ENCODE measurements at regions not wholly inside any gene's neighbourhood (a gene's known extent, or its start where the extent isn't known, plus 50 kb on each side); places are given as distances from the start of the nearest gene placed in this dataset.
"Not testable (repeated sequence)": the region's sequence is repeated elsewhere in the genome, so short reads cannot be mapped to it uniquely, and the experiment has no call there.

DNA sequence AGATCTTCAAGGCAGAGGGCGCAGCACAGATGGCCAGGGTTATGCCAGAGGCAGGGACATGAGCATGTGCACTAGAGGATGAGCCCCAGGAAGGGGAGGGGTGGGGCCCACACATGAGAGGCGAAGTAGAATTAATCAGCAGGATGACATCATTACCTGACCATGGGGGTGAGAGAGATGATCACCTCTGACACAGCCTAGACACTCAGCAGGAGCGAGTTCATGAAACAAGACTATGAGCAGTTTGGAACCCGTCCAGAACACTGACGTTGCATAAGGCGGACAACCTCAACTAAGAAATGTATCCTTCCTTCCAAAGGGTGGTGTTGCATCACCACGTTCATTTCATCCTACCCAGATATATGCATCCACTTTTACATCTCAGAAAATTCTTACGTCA, 446.7 kb upstream of the TENM3 start:
- H3K4me3 ChIP-seq (ENCODE audit: low read depth, low read length) = no peak overlapping the region
- peak; percentile 96 for DNase-seq (ENCODE audit: low read depth)

DNA sequence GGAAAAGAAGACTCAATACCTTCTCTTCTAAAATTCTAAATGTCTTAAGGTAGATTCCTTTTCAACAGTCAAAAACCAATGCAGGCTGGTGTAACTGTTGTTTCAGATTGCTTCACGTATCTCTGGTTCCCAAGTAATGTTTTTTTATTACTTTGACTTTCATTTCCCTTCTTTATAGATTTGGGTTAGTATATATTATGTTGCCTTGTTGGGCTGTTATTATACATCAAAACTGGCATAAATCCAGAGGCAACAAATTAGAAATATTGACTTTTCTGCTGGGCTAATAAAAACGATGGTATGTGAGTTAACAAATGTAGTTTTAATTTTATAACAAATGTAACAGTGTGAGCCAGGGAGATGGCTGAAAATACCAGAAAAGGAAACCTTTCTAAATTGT, 444.7 kb upstream of the TENM3 start:
- no peak for DNase-seq (ENCODE audit: low read depth)
- H3K4me3 ChIP-seq (ENCODE audit: low read depth, low read length) = no peak overlapping the region

DNA sequence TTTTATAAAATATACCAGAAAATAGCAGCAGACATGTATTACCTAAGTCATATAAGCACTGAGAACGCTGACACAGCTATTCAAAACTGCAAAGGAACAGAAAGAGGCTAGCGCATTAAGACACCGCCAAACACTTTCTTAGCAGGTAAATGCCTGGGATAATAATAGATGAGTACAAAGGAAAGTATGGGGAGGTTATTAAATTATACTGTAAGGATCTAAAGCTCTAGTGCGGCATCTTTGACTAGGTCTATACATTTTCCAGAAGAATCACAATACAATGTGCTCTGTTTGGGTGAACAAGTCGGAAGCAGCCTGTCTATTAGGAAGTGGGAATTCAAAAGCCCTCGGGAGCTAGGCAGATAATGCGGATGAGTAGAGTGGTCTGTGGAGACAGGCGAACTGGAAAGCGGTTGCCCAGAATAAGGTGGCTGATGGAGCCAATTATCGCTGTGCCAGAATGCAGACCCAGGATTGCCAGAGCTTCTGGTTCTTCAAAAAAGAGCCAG, 443.6 kb upstream of the TENM3 start:
- H3K4me3 ChIP-seq (ENCODE audit: low read depth, low read length) = no peak overlapping the region
- no peak for DNase-seq (ENCODE audit: low read depth)

DNA sequence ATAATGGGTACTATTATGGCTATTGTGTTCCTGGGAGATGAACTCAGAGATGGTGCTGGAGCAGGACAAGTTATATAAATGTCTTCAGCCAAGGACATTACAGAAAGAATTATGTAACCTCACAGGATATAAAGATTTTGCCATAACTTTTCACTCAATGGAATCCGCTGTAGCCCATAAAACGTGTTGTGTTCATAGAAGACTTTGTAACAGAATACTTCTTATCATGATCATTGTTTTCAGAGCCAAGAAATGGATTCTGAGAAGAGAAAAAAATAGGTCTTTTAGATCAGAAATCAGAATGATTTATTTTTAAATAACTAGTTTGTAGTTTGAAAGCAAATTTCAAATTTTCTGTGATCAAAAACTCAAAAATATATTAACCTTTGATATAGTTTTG, 441.0 kb upstream of the TENM3 start:
- no peak overlapping the region for H3K4me3 ChIP-seq (ENCODE audit: low read depth, low read length)
- no peak for DNase-seq (ENCODE audit: low read depth)

DNA sequence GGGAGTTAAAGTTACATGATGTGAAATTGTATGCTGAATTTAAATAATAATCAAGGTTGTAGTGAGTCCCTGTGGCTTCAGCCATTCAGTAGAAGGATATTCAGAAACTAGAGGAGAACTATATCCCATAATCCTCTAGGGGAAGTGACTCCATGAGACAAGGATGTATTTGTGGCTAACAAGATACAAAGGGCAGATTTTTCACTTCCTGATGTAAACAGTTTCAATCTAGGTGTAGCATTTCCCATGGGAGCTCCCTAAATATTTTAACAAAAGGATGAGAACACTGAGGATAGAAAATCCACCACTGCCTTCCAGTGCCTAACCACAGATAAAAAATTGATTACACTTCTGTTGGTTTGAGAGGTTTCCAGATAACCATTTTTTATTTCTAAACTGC, 435.4 kb upstream of the TENM3 start:
- DNase-seq (ENCODE audit: low read depth) = peak; percentile 45
- H3K4me3 ChIP-seq (ENCODE audit: low read depth, low read length) = no peak overlapping the region

DNA sequence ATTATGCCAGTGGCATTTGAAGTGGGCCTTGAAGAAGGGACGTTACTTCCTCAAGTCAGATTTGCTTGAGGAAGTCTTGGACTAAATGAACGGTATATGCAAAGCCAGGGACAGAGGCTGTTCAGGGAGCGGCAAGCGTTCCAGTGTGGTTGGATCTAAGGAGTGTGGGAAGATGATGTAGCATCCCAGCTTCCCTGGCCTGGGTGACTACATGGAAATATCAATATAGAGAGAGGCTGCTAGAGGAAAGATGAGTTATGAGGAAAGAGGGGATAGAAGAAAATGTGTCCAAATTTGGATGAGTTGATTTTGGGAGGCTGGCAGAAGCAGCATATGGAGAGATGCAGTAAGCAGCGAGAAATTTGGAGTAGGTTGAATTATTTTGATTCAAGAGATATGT, 432.5 kb upstream of the TENM3 start:
- no peak for DNase-seq (ENCODE audit: low read depth)
- H3K4me3 ChIP-seq (ENCODE audit: low read depth, low read length) = no peak overlapping the region

DNA sequence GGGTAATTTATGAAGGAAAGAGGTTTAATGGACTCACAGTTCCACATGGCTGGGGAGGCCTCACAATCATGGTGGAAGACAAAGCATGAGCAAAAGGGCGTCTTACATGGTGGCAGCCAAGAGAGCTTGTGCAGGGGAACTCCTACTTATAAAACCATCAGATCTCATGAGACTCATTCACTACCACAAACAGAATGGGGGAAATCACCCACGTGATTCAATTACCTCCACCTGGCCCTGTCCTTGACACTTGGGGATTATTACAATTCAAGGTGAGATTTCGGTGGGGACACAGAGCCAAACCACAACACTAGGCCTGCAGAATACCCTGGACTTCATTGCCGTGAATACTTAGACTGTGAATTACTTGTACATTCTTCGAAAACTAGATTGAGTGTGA, 431.7 kb upstream of the TENM3 start:
- not testable (repeated sequence) for DNase-seq (ENCODE audit: low read depth); H3K4me3 ChIP-seq (ENCODE audit: low read depth, low read length)

DNA sequence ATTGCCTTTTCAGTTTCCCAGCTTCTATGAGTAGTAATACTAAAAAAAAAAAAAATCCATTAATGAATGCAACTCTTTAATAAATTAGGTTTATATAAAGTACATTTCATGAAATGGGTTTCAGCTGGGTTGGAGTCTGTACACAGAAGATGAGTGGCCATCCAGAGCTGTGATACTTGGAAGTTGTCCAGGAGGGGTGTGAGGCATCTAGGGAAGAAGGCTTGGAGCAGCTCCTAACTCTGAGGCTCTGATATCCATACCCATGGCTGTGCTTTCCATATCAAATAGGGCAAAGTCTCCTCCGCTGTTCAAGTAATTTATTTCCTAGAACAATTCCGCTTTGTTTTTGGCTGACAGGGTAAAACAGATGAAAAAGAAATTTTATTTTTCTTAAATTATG, 423.3 kb upstream of the TENM3 start:
- H3K4me3 ChIP-seq (ENCODE audit: low read depth, low read length) = no peak overlapping the region
- peak; percentile 43 for DNase-seq (ENCODE audit: low read depth)

DNA sequence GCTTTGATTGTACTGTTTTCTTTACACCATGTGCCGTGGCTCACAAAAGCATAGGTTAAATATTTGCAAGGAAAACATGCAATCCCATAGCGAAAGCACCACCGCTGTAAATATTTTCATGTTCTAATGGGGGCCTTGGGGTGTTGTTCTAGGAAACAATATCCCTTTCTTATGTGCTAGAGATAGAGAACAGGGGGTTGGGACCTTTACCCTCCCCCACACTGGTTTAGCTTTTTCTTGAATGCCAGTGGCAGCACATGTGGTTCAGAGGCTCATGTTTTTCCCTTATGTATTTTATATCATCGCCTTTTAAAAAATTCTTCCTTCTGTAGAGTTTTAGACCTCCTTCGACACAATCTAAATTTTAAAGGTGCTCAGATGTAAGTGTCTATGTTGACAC, 422.6 kb upstream of the TENM3 start:
- H3K4me3 ChIP-seq (ENCODE audit: low read depth, low read length) = no peak overlapping the region
- DNase-seq (ENCODE audit: low read depth) = no peak

DNA sequence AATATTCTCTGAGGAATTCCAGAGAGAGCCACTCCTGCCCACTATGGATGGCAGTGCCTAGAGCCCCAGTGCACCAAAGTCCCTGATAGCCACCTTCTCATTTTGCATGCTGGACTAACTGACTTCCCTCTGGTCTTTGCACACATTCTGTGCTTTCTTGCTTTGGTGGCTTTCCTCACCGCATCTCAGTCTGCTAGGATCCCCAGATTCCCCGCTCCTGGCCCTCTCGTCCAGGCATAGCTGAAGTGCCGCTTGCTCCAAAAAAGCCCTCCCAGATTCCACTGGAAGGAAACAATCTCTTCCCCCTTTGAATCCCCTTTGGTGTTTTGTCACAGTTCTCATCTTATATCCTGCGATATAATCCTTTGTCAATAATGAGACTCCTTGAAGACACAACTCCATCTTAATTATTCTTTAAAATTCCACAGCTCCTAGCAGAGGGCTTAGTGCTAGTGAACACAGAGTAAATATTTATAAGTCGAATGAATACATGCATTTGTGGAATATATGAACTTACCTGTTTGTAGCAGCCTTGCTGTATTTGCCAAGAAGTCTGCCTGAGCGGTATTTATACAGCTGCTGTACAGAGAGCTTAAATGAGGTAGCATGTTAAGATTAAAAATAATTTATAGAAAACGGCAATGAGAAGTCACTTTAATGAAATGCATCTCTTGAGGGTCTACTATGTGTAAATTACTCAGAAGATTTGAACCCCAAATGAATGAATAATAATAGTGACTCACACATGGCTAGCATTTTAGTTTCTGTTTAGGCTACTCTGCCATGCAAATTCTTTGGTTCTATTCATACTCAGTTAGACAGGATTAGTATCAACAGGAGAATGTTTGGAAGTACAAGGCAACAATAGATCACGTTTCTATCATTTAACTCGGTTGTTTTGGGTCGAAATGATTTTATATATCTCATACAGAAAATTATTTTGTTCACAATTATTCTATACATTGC, 421.9 kb upstream of the TENM3 start:
- DNase-seq (ENCODE audit: low read depth) = no peak

DNA sequence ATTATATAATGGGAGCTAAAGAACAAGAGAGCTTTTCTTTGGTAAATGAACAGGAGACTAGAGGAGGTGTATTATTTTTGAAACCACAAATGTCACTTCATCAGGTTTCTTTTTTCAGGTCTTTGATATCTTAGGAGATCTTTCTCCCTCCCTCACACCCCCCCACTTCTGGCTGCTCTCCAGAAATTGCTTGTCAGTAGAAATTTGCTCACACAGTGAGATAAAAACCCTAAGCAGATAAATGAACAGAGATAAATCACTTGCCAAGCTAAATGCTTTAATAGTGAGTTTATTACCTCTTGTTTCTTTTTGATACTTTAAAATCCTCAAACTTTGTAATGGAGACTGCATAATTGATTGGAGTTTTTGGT, 421.2 kb upstream of the TENM3 start:
- DNase-seq (ENCODE audit: low read depth) = no peak
- H3K4me3 ChIP-seq (ENCODE audit: low read depth, low read length) = no peak overlapping the region

More for the DNA sequence above, 421.9 kb upstream of the TENM3 start:
- H3K4me3 ChIP-seq (ENCODE audit: low read depth, low read length) = no peak overlapping the region

DNA sequence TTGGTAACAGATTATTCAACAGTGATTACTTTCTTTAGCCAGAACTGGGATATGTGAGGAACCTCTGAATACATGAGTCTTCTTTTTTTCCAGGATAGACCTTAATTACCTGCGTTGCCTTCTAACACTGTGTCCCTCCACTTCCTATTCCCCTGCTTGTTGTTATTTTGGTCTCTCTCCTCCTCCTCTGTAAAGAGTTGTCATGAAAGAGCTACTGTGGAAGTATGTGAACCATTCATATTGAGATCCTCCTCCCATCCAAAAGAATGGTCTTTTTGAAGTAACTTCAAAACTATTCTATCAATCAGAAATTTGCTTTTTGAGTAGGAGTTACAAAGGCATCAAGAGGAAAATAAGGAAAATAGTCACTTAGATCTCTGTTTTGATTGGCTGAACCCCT, 420.0 kb upstream of the TENM3 start:
- H3K4me3 ChIP-seq (ENCODE audit: low read depth, low read length) = no peak overlapping the region
- no peak for DNase-seq (ENCODE audit: low read depth)

DNA sequence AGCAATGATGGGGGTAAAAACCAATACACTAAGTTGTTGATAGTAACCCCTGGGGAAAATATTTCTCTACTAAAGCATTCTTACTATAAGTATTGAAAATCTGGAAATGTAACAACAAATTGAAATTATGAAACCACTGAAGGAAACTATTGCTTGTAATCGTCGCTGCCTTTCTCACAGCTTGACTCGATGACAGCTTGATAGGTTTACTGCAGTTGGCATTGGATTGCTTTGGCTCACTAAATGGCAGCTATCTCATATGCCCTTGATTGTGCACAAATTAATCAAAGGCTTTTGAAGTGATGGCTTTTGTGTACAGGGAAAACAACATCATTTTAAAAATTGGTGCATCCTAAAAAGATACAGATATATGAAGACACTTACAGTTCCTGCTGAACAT, 419.6 kb upstream of the TENM3 start:
- DNase-seq (ENCODE audit: low read depth) = no peak
- H3K4me3 ChIP-seq (ENCODE audit: low read depth, low read length) = no peak overlapping the region

DNA sequence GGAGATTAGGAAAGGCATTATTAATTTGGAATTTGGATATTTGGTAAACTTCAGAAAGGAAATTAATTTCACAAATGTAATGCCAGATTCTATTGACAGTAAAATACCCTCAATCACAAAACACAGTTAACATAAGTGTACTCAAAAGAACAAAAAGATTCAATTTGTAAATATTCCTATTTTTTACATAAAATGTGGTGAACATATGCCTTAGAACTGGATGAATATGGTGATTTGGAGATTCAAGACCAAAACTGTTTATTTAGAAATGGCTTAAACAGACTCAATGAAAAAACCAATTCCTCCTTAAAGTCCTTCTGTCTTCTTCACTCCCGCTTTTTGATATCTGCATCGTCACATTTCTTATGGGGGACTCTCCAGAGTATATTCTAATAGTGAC, 417.6 kb upstream of the TENM3 start:
- no peak for DNase-seq (ENCODE audit: low read depth)
- no peak overlapping the region for H3K4me3 ChIP-seq (ENCODE audit: low read depth, low read length)

DNA sequence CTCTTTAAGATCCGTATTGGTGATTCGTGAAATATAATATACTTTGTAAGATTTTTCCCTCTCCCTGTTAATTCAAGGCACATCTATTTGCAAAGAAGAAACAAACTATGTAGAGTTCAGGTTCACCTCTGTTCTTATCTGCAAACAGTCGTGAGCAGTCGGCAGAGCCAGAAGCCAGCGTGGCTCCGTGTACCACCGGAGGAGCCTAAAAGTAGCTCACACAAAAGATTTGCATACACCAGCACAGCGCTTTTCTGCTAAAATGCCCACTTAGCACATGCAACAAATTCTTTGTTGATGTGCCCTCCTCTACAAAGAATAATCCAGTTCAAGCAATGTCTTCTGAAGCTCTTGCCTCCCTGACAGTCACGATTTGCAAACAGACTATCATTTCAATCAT, 416.0 kb upstream of the TENM3 start:
- no peak overlapping the region for H3K4me3 ChIP-seq (ENCODE audit: low read depth, low read length)
- DNase-seq (ENCODE audit: low read depth) = no peak

DNA sequence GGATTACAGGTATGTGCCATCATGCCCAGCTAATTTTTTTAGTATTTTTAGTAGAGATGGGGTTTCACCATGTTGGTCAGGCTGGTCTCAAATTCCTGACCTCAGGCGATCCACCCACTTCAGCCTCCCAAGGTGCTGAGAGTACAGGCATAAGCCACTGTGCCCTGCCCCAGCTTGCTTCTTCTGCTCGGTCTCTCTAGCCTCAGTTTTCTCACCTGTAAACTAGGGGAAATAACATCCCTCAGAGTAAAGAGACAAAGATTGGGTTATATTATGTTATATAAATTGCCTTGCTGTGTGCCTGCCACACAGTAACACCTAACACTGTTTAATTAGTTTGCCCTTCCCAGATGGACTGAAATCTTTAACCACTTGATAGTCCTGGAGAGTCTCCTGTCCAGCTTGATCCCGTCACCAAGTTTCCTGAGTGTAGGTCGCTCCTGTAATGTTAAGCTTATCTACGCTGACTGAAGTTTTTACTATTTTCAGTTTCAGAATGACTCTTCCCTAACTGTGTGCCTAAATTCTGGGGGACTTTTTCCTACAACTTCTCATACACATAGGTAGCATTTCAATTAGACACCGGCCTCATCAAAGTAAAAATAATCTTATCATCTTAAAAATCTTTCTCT, 412.7 kb upstream of the TENM3 start:
- H3K4me3 ChIP-seq (ENCODE audit: low read depth, low read length) = no peak overlapping the region
- no peak for DNase-seq (ENCODE audit: low read depth)

DNA sequence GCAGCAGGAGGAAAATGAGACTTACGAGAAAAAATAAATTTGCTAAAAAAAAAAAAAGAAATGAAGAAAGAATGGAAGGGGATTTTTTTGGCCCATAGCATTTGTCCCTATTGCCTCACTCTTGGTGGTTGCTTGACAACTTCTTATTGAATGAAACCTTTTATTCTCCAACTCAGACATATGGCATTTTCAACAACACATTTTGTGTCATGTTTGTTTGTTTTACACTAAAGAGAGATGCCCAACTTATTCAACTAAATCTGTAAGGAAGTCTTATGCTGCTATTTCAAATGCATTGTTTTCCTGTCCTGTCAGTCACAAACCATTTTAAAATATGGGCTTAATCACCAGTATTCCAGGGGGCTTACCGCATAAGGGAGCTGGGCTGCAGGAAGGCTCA, 409.1 kb upstream of the TENM3 start:
- no peak overlapping the region for H3K4me3 ChIP-seq (ENCODE audit: low read depth, low read length)
- DNase-seq (ENCODE audit: low read depth) = no peak

DNA sequence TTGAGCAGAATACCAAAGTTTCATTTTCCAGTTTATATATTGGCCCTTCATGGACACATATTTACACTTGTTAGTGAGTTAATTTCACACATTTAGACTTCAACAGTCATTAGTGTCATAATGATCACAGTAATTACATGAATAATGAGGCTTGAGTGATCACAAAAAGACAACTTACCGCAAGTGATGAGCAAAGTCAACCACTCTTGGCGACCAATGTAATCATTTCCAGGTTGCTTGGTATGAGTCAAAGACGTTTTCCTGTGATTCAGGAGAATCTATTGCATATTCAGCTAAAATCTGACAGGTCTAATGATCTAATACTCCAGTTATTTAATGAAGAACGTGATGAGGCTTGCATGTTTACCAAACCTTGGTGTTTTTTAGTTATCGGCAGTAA, 407.9 kb upstream of the TENM3 start:
- no peak overlapping the region for H3K4me3 ChIP-seq (ENCODE audit: low read depth, low read length)
- no peak for DNase-seq (ENCODE audit: low read depth)

DNA sequence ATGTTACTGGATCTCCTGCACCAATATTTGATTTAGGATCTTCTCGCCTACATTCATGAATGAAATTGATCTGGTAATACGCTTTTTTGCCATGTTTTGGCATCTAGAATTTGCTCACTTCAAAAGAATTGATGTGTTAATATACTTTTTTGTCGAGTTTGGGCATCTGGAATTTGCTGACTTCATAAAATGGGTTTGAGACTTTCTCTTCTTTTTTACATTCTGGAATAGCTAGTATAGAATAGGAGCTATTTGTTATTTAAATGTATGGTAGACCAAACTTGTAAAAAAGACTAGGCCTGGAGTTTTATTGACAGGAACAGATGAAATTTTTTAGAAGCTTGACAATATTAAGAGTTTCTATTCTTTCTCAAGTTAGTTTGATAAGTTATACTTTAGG, 404.9 kb upstream of the TENM3 start:
- no peak for DNase-seq (ENCODE audit: low read depth)

DNA sequence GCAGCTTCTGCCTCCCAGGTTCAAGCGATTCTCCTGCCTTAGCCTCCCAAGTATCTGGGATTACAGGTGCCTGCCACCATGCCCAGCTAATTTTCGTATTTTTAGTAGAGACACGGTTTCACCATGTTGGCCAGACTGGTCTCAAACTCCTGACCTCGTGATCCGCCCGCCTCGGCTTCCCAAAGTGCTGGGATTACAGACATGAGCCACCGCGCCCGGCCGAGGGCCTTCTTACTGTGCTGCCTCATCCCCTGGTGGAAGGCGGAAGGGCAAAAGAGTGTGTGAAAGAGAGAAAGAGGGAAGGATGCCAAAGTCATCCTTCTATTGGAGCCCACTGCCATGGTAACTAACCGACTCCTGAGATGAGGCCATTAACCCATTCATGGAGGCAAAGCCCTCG, 399.4 kb upstream of the TENM3 start:
- not testable (repeated sequence) for DNase-seq (ENCODE audit: low read depth); H3K4me3 ChIP-seq (ENCODE audit: low read depth, low read length)

More for the DNA sequence above, 404.9 kb upstream of the TENM3 start:
- H3K4me3 ChIP-seq (ENCODE audit: low read depth, low read length) = no peak overlapping the region

DNA sequence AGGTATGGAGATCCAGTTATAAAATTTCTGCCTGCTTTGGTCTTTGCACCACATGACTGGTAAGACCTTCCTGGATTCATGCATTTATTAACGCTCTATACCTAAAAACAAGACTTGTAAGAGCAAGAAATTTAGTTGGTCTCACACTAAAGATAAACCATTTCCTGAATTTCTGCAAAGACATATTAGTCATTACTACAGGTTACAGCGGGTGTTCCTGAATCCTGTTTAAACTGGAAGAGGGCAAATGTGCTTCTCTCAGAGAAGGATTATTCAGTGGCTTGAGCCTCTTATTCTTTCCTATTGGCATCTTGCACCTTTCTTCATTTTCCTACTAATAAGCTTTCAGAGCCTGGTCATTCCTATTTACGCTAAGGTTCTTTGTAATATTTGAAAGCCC, 397.6 kb upstream of the TENM3 start:
- no peak overlapping the region for H3K4me3 ChIP-seq (ENCODE audit: low read depth, low read length)
- DNase-seq (ENCODE audit: low read depth) = no peak

All from skeletal muscle cell (primary cell).